SKM-1 (cell line): ENCODE measurements at regions not wholly inside any gene's neighbourhood (a gene's known extent, or its start where the extent isn't known, plus 50 kb on each side); places are given as distances from the start of the nearest gene placed in this dataset.
"Not testable (repeated sequence)": the region's sequence is repeated elsewhere in the genome, so short reads cannot be mapped to it uniquely, and the experiment has no call there.

ENCODE experiments used
- DNase-seq: peaks from one replicate; lab custom pipeline; 2025; ENCODE audit not compliant: unreplicated experiment; lab: John Stamatoyannopoulos, UW

GRCh38 chr1:190665045-190665444, 187.4 kb upstream of the BRINP3 start:
- no peak for DNase-seq

- DNase-seq: no peak
Measured at GRCh38 chr1:190667914-190668313, 190.2 kb upstream of the BRINP3 start.

GRCh38 chr1:190679044-190679443, 201.4 kb upstream of the BRINP3 start:
- DNase-seq: no peak

GRCh38 chr1:190679454-190679853, 201.8 kb upstream of the BRINP3 start:
- DNase-seq: no peak

- no peak for DNase-seq
Measured at GRCh38 chr1:190679983-190680382, 202.3 kb upstream of the BRINP3 start.

GRCh38 chr1:190685676-190686075, 208.0 kb upstream of the BRINP3 start:
- no peak for DNase-seq

- DNase-seq: no peak
Measured at GRCh38 chr1:190688096-190688495, 210.4 kb upstream of the BRINP3 start.

GRCh38 chr1:190698488-190698887, 220.8 kb upstream of the BRINP3 start:
- DNase-seq: not testable (repeated sequence)

- DNase-seq: no peak
Measured at GRCh38 chr1:190699165-190699564, 221.5 kb upstream of the BRINP3 start.

GRCh38 chr1:190708418-190709057, 230.9 kb upstream of the BRINP3 start:
- no peak for DNase-seq

GRCh38 chr1:190711069-190711468, 233.4 kb upstream of the BRINP3 start:
- DNase-seq: no peak

- DNase-seq: no peak
Measured at GRCh38 chr1:190717055-190717454, 239.4 kb upstream of the BRINP3 start.

GRCh38 chr1:190736971-190737590, 259.4 kb upstream of the BRINP3 start:
- no peak for DNase-seq

GRCh38 chr1:190738317-190738716, 260.7 kb upstream of the BRINP3 start:
- DNase-seq: no peak

- DNase-seq: no peak
Measured at GRCh38 chr1:190739926-190740325, 262.3 kb upstream of the BRINP3 start.

GRCh38 chr1:190747704-190748103, 270.0 kb upstream of the BRINP3 start:
- DNase-seq: no peak

GRCh38 chr1:190752131-190752530, 274.5 kb upstream of the BRINP3 start:
- DNase-seq: no peak

- DNase-seq: no peak
Measured at GRCh38 chr1:190754666-190755065, 277.0 kb upstream of the BRINP3 start.

- peak; percentile 25 for DNase-seq
Measured at GRCh38 chr1:190759807-190760206, 282.1 kb upstream of the BRINP3 start.

- no peak for DNase-seq
Measured at GRCh38 chr1:190762325-190762724, 284.7 kb upstream of the BRINP3 start.

- DNase-seq: no peak
Measured at GRCh38 chr1:190792873-190793272, 315.2 kb upstream of the BRINP3 start.

- DNase-seq: no peak
Measured at GRCh38 chr1:190807629-190808028, 330.0 kb upstream of the BRINP3 start.

- no peak for DNase-seq
Measured at GRCh38 chr1:190808035-190808434, 330.4 kb upstream of the BRINP3 start.
